ENCODE measurements at regions not wholly inside any gene's neighbourhood (a gene's known extent, or its start where the extent isn't known, plus 50 kb on each side); places are given as distances from the start of the nearest gene placed in this dataset.

GRCh38 chr13:50318887-50319286 is 303.6 kb downstream of the KCNRG start:
- TF ChIP-seq CTCF (IDR thresholded peaks at IDR 0.05) (no peak), EP300 (IDR thresholded peaks at IDR 0.05) (no peak), POLR2AphosphoS5 (IDR thresholded peaks at IDR 0.05) (no peak)
